Keratinocyte (primary cell): ENCODE measurements at regions not wholly inside any gene's neighbourhood (a gene's known extent, or its start where the extent isn't known, plus 50 kb on each side); places are given as distances from the start of the nearest gene placed in this dataset.

ENCODE experiments used
- DNase-seq: peaks from one replicate; pipeline ENCODE4 v3.0.0-alpha.2; 2011; ENCODE audit warnings: low read depth, missing footprints, low spot score
- FAIRE-seq: peaks from 2 replicates; lab custom pipeline; 2011; peaks lifted over from hg19 to GRCh38; lab: Jason Lieb, UNC
- H2AFZ ChIP-seq: 2 replicates; pipeline ENCODE4 v1.6.0; 2012; ENCODE audit warnings: low read length, control low read depth, inconsistent platforms; ENCODE audit not compliant: control insufficient read depth
- H3K27ac ChIP-seq: 2 replicates; pipeline ENCODE4 v1.5.1; 2011; ENCODE audit warnings: low read length; ENCODE audit not compliant: control insufficient read depth, insufficient read depth
- H3K27me3 ChIP-seq: 3 replicates; pipeline ENCODE4 v1.6.0; 2011; ENCODE audit warnings: low read length; ENCODE audit not compliant: control insufficient read depth, insufficient read depth; ENCODE audit errors: extremely low read depth
- H3K36me3 ChIP-seq, 2 experiments: 2 replicates in 1 of 2; 3 replicates in 1 of 2; pipeline ENCODE4 v1.5.1; 2011; ENCODE audit warnings: low read length in 2 of 2, mild to moderate bottlenecking in 1 of 2; ENCODE audit not compliant: control insufficient read depth in 2 of 2, insufficient read depth in 2 of 2; ENCODE audit errors: extremely low read depth in 1 of 2
- H3K4me1 ChIP-seq: 3 replicates; pipeline ENCODE4 v1.5.1; 2011; ENCODE audit warnings: low read length; ENCODE audit not compliant: control insufficient read depth, insufficient read depth; ENCODE audit errors: extremely low read depth
- H3K4me2 ChIP-seq: 3 replicates; pipeline ENCODE4 v1.6.0; 2011; ENCODE audit warnings: low read depth, low read length; ENCODE audit not compliant: control insufficient read depth, insufficient read depth; ENCODE audit errors: extremely low read depth
- H3K4me3 ChIP-seq, 3 experiments: fragments of 200-600 bp in 1 of 3; sonication (generic) in 1 of 3; 2 replicates in 2 of 3; 3 replicates in 1 of 3; pipeline ENCODE4 v1.5.1; 2011 to 2016; ENCODE audit warnings: low read length in 3 of 3, mild to moderate bottlenecking in 3 of 3, control low read depth in 2 of 3, inconsistent platforms in 1 of 3, low read depth in 1 of 3, mixed read lengths in 1 of 3, mixed run types in 1 of 3, moderate library complexity in 1 of 3; ENCODE audit not compliant: control insufficient read depth in 2 of 3, insufficient read depth in 2 of 3; ENCODE audit errors: extremely low read depth in 1 of 3
- H3K79me2 ChIP-seq: 2 replicates; pipeline ENCODE4 v1.6.0; 2012; ENCODE audit warnings: low read length; ENCODE audit not compliant: control insufficient read depth, insufficient read depth
- H3K9ac ChIP-seq: 3 replicates; pipeline ENCODE4 v1.6.0; 2011; ENCODE audit warnings: low read length; ENCODE audit not compliant: control insufficient read depth, insufficient read depth; ENCODE audit errors: extremely low read depth
- H3K9me1 ChIP-seq: 3 replicates; pipeline ENCODE4 v1.6.0; 2011; ENCODE audit warnings: low read length; ENCODE audit not compliant: control insufficient read depth, insufficient read depth; ENCODE audit errors: extremely low read depth
- H3K9me3 ChIP-seq: 2 replicates; pipeline ENCODE4 v1.5.1; 2012; ENCODE audit warnings: low read depth, low read length; ENCODE audit not compliant: control insufficient read depth
- H4K20me1 ChIP-seq: 3 replicates; pipeline ENCODE4 v1.6.0; 2011; ENCODE audit warnings: low read length; ENCODE audit not compliant: control insufficient read depth, insufficient read depth; ENCODE audit errors: extremely low read depth
- CTCF ChIP-seq, 3 experiments: IDR thresholded peaks in 1 of 3; conservative IDR thresholded peaks in 1 of 3; optimal IDR thresholded peaks in 1 of 3; 2 replicates in 2 of 3; 3 replicates in 1 of 3; pipeline versions ENCODE3 to v1.5.1; 2011; ENCODE audit warnings: low read length in 3 of 3, mild to moderate bottlenecking in 3 of 3, moderate library complexity in 2 of 3, control low read depth in 1 of 3, inconsistent platforms in 1 of 3; ENCODE audit not compliant: insufficient read depth in 2 of 3; ENCODE audit errors: extremely low read depth in 1 of 3
- EZH2 ChIP-seq: IDR thresholded peaks from one replicate; pipeline ENCODE4 v1.6.1; 2012; ENCODE audit warnings: inconsistent platforms, mild to moderate bottlenecking, low read length, moderate library complexity
- dilution Hi-C: fragments of 300-500 bp; cut with MboI; formaldehyde crosslinking; loops from one replicate; pipeline ENCODE4 v1.7.0; 2020; ENCODE audit warnings: low sequenced_read_pairs; ENCODE audit not compliant: extremely low pct_ligation_motif_present

- FAIRE-seq = no peak
- Histone ChIP-seq H3K27ac (no peak overlapping the region), H3K4me3 (no peak overlapping the region), H3K4me2 (no peak overlapping the region), H3K9me3 (no peaks in the 10 kb centered on the region), H3K36me3 (no peaks in the 10 kb centered on the region), H3K4me1 (no peaks in the 10 kb centered on the region), H3K9ac (no peak overlapping the region), H2AFZ (no peak overlapping the region), H3K9me1 (no peaks in the 10 kb centered on the region), H4K20me1 (no peaks in the 10 kb centered on the region), H3K27me3 (no peaks in the 10 kb centered on the region), H3K79me2 (no peaks in the 10 kb centered on the region)
- dilution Hi-C loops = no loop called here
- no peak for DNase-seq
- TF ChIP-seq CTCF (optimal IDR thresholded peaks at IDR 0.05 in 1 of 3, IDR thresholded peaks at IDR 0.05 in 1 of 3, conservative IDR thresholded peaks at IDR 0.05 in 1 of 3; ENCODE audit: extremely low read depth in 1 of 3, insufficient read depth in 2 of 3, low read length in 3 of 3) = no peak
- TF ChIP-seq EZH2 = no peak
Measured at GRCh38 chr9:82212885-82213284, 224.3 kb downstream of the SPATA31D1 start.

- H3K9ac ChIP-seq = no peak overlapping the region
- TF ChIP-seq CTCF (optimal IDR thresholded peaks at IDR 0.05 in 1 of 3, IDR thresholded peaks at IDR 0.05 in 1 of 3, conservative IDR thresholded peaks at IDR 0.05 in 1 of 3; ENCODE audit: extremely low read depth in 1 of 3, insufficient read depth in 2 of 3, low read length in 3 of 3) (no peak), EZH2 (no peak)
- H3K4me3 ChIP-seq = no peak overlapping the region
- DNase-seq (no peak), FAIRE-seq (no peak)
- no peaks in the 10 kb centered on the region for H3K27me3 ChIP-seq
- H3K9me3 ChIP-seq = no peaks in the 10 kb centered on the region
- H3K27ac ChIP-seq = no peak overlapping the region
- no peaks in the 10 kb centered on the region for H3K79me2 ChIP-seq
- dilution Hi-C loops = no loop called here
- H4K20me1 ChIP-seq = no peaks in the 10 kb centered on the region
- H3K4me1 ChIP-seq = no peaks in the 10 kb centered on the region
- H2AFZ ChIP-seq = no peak overlapping the region
- no peaks in the 10 kb centered on the region for H3K9me1 ChIP-seq
- H3K36me3 ChIP-seq = no peaks in the 10 kb centered on the region
- no peak overlapping the region for H3K4me2 ChIP-seq
Measured at GRCh38 chr9:82216435-82216834, 227.9 kb downstream of the SPATA31D1 start.
